GM19468 (cell line): ENCODE measurements at regions not wholly inside any gene's neighbourhood (a gene's known extent, or its start where the extent isn't known, plus 50 kb on each side); places are given as distances from the start of the nearest gene placed in this dataset.
"Not testable (repeated sequence)": the region's sequence is repeated elsewhere in the genome, so short reads cannot be mapped to it uniquely, and the experiment has no call there.

Experiments
- ATAC-seq: cut with Tn5 transposase; IDR thresholded peaks from one replicate; pipeline ENCODE4 v1.9.1; 2021; ENCODE audit warnings: mild to moderate bottlenecking, moderate library complexity, moderate number of reproducible peaks; ENCODE audit not compliant: unreplicated experiment; ENCODE audit errors: extremely low read depth

DNA sequence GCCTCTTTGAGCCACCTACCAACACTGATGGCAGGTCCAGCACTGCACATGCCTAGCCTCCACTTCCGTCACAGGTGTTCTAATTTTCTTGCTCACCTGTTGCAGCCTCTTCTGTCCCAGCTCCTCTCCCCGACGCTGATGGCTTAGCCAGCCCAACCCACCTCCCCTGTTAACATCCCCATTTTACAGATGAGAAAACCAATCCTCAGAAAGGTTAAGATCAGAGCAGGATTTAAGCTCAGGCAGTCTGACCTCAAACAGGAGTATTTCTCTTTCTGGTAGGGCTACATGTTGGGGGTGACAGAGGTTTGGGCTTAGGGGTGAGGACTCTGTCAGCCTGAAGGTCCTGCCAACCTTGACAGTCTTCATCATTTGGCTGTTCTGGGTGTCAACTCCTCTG lies 74.5 kb upstream of the PITX1 start:
- no peak for ATAC-seq

DNA sequence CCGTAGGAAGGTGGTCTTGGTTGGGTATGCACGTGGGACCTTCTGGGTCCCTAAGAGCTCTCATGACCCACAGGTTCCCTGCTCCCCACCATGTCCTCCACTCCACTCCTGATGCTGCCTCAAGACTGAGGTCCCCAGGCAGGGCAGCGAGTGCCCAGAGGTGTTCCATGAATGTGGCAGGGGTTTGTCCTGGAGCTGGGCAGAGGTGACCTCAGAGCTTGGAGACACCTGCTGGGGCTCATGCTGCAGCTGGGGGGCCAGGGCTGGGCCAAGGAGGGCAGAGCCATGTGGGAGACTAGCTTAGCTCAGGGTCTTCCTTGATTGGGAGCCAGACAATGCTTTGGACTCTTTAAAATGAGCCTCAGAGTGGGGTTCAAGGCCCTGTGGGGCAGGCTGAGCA lies 74.0 kb upstream of the PITX1 start:
- no peak for ATAC-seq

- ATAC-seq, result no peak
These were observed 72.8 kb upstream of the PITX1 start for GRCh38 chr5:135106610-135107471.

DNA sequence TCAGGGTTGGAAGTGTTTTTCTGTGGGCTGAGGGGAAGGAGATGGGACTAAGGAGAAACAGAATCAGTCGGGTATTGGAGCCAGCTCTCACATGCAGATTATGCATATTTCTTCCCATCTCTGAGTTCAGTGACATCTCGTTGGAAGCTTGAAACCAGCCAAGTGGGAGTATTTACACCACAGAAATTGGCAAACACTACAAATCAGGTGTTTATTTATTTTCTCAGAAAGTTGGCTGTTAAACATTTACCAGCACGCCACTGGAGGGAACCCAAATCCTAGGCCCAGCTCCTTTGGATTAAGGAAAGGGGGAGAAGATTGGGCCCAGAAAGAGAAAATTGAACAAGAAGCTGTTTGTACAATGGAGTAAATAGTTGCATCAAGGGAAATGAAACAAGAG lies 72.1 kb upstream of the PITX1 start:
- ATAC-seq, result no peak

- no peak for ATAC-seq
These were observed 71.1 kb upstream of the PITX1 start for GRCh38 chr5:135105105-135105484.

GRCh38 chr5:135103575-135103853 lies 69.5 kb upstream of the PITX1 start:
- ATAC-seq, result no peak

GRCh38 chr5:135102716-135103574 lies 68.9 kb upstream of the PITX1 start:
- no peak for ATAC-seq

DNA sequence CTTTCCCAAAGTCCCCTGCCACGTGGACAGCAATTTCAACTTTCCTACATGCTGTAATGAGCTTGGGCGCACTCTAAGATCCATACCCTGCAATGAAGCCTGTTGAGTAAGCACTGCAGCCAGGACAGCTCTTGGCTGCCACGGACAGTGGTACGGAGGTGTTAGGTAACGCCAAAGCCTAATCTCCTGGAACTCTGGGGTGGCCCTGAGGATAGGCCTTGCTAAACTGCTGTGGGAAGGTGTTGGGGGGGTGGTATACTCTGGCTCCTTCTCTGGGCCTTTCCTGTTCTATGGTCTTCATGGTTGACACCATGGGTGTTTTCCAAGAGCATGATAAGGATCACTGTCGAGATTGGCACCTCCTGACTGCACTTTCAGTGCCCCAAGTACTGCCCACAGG lies 66.4 kb upstream of the PITX1 start:
- ATAC-seq, result no peak

GRCh38 chr5:135100011-135100410 lies 66.0 kb upstream of the PITX1 start:
- no peak for ATAC-seq

GRCh38 chr5:135097390-135097789 lies 63.4 kb upstream of the PITX1 start:
- no peak for ATAC-seq

DNA sequence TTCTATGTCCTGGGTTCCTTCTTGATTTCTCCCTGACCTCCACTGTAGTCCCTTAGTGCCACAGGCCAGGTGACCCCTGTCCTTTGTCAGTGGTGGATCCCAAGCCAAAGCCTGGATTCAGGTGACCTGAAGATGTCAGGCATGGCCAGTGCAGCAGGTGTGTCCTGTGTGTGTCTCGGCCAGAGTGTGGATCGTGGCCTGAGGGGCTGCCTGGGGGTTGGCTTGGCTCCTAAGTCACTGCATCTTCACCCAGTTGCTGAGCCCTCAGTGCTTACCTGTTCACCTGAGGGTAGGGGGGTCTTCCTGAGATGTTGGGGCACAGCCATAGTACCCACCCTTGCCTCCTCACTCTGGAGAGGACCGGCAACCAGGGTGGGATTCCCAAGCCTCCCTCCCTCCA lies 61.8 kb upstream of the PITX1 start:
- no peak for ATAC-seq

DNA sequence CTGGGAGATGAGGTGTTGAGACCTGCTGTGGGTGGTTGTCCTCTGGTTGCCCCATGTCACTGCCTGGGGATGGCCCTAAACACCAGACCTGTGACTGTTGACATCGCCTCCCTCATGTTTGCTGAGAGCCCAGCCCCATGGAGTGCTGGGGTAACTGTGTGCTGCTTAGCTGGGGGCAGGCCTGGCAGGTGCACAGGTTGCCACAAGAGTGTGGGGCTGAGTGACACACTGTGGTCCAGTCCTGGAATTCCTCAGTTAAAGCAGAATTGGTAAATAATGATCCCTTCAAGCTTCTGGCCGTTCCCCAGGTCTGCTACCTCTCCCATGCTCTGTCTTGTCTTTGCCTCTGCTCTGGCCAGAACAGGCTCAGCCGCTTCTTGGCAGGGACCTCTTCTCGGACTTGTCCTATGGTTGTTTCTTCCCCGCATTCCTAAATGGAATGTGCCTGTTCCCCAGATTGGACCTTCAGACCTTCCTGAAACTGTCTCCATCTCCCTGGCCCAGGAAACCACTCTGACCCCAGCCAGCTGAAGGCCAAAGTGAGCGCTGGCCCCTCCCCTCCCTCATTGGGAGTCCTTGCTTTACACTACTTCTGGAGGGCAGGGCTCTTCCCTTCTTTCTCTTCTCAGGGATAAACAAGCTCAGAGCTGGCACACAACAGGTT lies 61.2 kb upstream of the PITX1 start:
- ATAC-seq, result no peak

GRCh38 chr5:135094339-135095051 lies 60.5 kb upstream of the PITX1 start:
- ATAC-seq, result no peak

GRCh38 chr5:135093483-135093882 lies 59.5 kb upstream of the PITX1 start:
- not testable (repeated sequence) for ATAC-seq

DNA sequence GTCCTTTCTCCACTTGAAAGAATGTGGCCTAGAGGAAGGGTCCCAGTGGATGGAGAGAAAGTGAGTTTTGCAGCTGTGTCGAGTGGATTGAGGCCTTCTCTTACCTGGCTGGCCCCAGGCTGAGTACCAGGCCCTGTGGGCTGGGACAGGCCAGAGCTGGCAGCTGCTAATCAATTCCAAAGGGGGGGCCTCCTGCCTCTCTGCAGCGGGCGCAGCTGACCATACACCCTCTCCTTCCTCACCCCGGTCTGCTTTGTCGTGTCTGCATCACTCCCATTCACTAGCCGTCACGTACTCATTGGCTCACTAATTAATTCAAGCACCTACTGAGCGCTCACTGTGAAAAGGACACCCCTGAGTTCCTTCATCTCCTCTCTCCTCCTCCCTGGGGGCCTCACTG lies 58.4 kb upstream of the PITX1 start:
- ATAC-seq, result no peak

- no peak for ATAC-seq
These were observed 57.3 kb upstream of the PITX1 start for GRCh38 chr5:135091286-135091685.

DNA sequence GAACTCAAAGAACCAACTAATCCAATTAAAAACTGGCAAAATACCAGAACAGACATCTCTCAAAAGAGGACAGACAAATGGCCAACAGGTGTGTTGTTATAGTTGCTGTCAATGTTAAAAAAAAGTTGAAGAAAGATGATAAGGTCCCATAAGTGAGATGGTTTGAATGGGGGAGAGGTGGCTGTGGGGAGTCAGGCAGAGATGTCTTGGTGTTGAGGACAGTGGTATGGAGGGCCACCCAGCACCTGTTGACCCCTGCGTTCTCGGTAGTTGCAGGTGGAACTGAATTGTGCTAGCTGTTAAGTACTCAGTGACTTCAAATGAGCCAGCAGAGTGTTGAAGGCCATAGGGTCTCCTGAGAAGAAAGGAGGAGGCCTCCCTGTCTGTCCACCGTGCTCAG lies 55.9 kb upstream of the PITX1 start:
- ATAC-seq, result no peak

DNA sequence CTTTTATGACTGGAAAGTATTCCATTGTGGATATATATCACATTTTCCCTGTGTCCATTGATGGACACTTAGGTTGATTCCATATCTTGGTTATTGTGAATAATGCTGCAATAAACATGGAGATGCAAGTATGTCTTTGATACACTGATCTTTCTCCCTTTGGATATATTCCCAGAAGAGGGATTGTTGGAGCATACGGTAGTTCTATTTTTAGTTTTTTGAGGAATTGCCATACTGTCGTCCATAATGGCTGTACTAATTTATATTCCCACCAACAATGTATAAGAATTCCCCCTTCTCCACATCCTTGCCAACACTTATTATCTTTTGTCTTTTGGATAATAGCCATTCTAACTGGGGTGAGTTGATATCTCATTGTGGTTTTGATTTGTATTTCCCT lies 54.9 kb upstream of the PITX1 start:
- no peak for ATAC-seq

GRCh38 chr5:135087950-135088349 lies 53.9 kb upstream of the PITX1 start:
- ATAC-seq, result no peak

DNA sequence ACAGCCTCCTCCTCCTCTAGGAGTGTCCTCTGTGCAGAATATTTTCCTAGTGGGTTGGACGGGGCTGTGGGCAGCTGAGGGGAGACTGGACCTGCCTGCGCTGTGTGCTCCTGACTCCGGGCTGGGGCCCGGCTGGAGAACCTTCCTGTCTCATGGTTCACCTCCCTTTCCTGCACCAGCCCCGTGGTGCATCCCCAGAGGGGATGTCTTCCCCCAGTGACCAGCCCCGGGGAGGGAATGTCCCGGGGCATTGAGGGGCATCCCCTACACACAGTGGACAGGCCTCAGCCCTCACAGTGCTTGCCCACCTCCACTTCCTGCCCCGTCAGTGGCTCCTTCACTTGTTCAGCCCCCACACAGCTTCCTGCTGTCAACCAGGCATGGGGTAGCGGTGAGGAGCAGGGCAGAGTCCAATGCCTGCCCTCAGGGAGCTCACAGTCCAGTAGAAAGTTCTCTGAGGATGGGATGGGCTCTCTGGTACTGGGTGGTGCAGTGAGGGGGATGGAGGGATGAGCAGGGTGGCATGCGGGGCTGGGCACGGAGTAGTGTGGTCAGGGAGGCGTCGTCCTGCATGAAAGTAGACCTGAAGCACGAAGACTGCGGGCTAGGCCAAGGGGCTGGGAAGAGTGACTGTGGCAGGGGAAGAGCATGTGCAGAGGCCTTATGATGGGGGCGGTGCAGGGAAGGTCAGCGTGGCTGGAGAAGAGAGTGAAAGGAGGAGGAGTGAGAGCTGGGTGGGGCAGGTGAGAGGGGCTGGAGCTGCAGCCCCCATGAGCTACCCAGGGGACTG lies 52.1 kb upstream of the PITX1 start:
- ATAC-seq, result no peak
